Stimulated activated naive CD4-positive, alpha-beta T cell (primary cell): ENCODE measurements at regions not wholly inside any gene's neighbourhood (a gene's known extent, or its start where the extent isn't known, plus 50 kb on each side); places are given as distances from the start of the nearest gene placed in this dataset.
A peak's percentile ranks its signal among the peaks of the same experiment; 100 is the strongest.

ENCODE experiments used
- DNase-seq, 6 experiments: peaks; one replicate each; lab custom pipeline; 2025; lab: John Stamatoyannopoulos, UW

- no peak for DNase-seq
Observed at GRCh38 chr9:8188723-8189407, 389.3 kb upstream of the DMAC1 start.

GRCh38 chr9:8186560-8186959 is 387.0 kb upstream of the DMAC1 start:
- no peak for DNase-seq

GRCh38 chr9:8183618-8184017 is 384.0 kb upstream of the DMAC1 start:
- peak in 1 of 6 experiments; percentile 1 for DNase-seq

GRCh38 chr9:8179381-8180053 is 379.9 kb upstream of the DMAC1 start:
- no peak for DNase-seq

GRCh38 chr9:8172000-8172399 is 372.4 kb upstream of the DMAC1 start:
- no peak for DNase-seq

- DNase-seq: no peak
Observed at GRCh38 chr9:8168916-8169438, 369.4 kb upstream of the DMAC1 start.

GRCh38 chr9:8160787-8161186 is 361.2 kb upstream of the DMAC1 start:
- no peak for DNase-seq

- no peak for DNase-seq
Observed at GRCh38 chr9:8158574-8158973, 359.0 kb upstream of the DMAC1 start.

- DNase-seq: no peak
Observed at GRCh38 chr9:8157683-8158324, 358.2 kb upstream of the DMAC1 start.

GRCh38 chr9:8156346-8156745 is 356.8 kb upstream of the DMAC1 start:
- no peak for DNase-seq

GRCh38 chr9:8155706-8156105 is 356.1 kb upstream of the DMAC1 start:
- no peak for DNase-seq

GRCh38 chr9:8143677-8144076 is 344.1 kb upstream of the DMAC1 start:
- no peak for DNase-seq

- DNase-seq: no peak
Observed at GRCh38 chr9:8140557-8140956, 341.0 kb upstream of the DMAC1 start.

- no peak for DNase-seq
Observed at GRCh38 chr9:8139756-8140155, 340.2 kb upstream of the DMAC1 start.

- DNase-seq: no peak
Observed at GRCh38 chr9:8136477-8136876, 336.9 kb upstream of the DMAC1 start.

GRCh38 chr9:8134635-8135034 is 335.1 kb upstream of the DMAC1 start:
- DNase-seq: no peak

- DNase-seq: no peak
Observed at GRCh38 chr9:8133606-8134005, 334.0 kb upstream of the DMAC1 start.

GRCh38 chr9:8115570-8115969 is 316.0 kb upstream of the DMAC1 start:
- DNase-seq: no peak

GRCh38 chr9:8114826-8115225 is 315.2 kb upstream of the DMAC1 start:
- DNase-seq: no peak

- DNase-seq: no peak
Observed at GRCh38 chr9:8106362-8106761, 306.8 kb upstream of the DMAC1 start.

- no peak for DNase-seq
Observed at GRCh38 chr9:8101607-8102006, 302.0 kb upstream of the DMAC1 start.

- DNase-seq: no peak
Observed at GRCh38 chr9:8096091-8096490, 296.5 kb upstream of the DMAC1 start.

GRCh38 chr9:8095672-8096086 is 296.1 kb upstream of the DMAC1 start:
- DNase-seq: no peak
